NCI-H446 treated with DMSO at 0.1 percent for 48 hours (cell line): ENCODE measurements at regions not wholly inside any gene's neighbourhood (a gene's known extent, or its start where the extent isn't known, plus 50 kb on each side); places are given as distances from the start of the nearest gene placed in this dataset.
"Not testable (repeated sequence)": the region's sequence is repeated elsewhere in the genome, so short reads cannot be mapped to it uniquely, and the experiment has no call there.

ENCODE experiments used
- DNase-seq: peaks from one replicate; lab custom pipeline; 2025; lab: John Stamatoyannopoulos, UW

GRCh38 chr4:120636120-120636630 is 286.4 kb downstream of the PRDM5 start:
- DNase-seq = no peak

- DNase-seq = no peak
These were observed 288.7 kb downstream of the PRDM5 start for GRCh38 chr4:120633810-120634209.

- no peak for DNase-seq
These were observed 292.1 kb downstream of the PRDM5 start for GRCh38 chr4:120630427-120630826.

GRCh38 chr4:120629546-120630108 is 292.9 kb downstream of the PRDM5 start:
- no peak for DNase-seq

- no peak for DNase-seq
These were observed 299.9 kb downstream of the PRDM5 start for GRCh38 chr4:120622601-120623000.

- DNase-seq = no peak
These were observed 305.4 kb downstream of the PRDM5 start for GRCh38 chr4:120617171-120617570.

GRCh38 chr4:120616041-120616440 is 306.5 kb downstream of the PRDM5 start:
- DNase-seq = no peak

- DNase-seq = no peak
These were observed 308.7 kb downstream of the PRDM5 start for GRCh38 chr4:120613778-120614177.

- DNase-seq = no peak
These were observed 311.4 kb downstream of the PRDM5 start for GRCh38 chr4:120611092-120611491.

GRCh38 chr4:120591038-120591437 is 331.5 kb downstream of the PRDM5 start:
- no peak for DNase-seq

- no peak for DNase-seq
These were observed 332.7 kb downstream of the PRDM5 start for GRCh38 chr4:120589787-120590186.

- DNase-seq = no peak
These were observed 353.8 kb downstream of the PRDM5 start for GRCh38 chr4:120568731-120569130.

- DNase-seq = no peak
These were observed 360.9 kb downstream of the PRDM5 start for GRCh38 chr4:120561648-120562047.

- no peak for DNase-seq
These were observed 365.2 kb downstream of the PRDM5 start for GRCh38 chr4:120557372-120557771.

GRCh38 chr4:120555058-120555457 is 367.5 kb downstream of the PRDM5 start:
- DNase-seq = no peak

GRCh38 chr4:120554086-120554485 is 368.4 kb downstream of the PRDM5 start:
- DNase-seq = no peak

- DNase-seq = not testable (repeated sequence)
These were observed 371.8 kb downstream of the PRDM5 start for GRCh38 chr4:120550624-120551220.

GRCh38 chr4:120549011-120549570 is 373.4 kb downstream of the PRDM5 start:
- DNase-seq = no peak

GRCh38 chr4:120545391-120545790 is 377.1 kb downstream of the PRDM5 start:
- no peak for DNase-seq

GRCh38 chr4:120544838-120545237 is 377.7 kb downstream of the PRDM5 start:
- DNase-seq = no peak

- DNase-seq = no peak
These were observed 381.9 kb downstream of the PRDM5 start for GRCh38 chr4:120540625-120541024.

GRCh38 chr4:120536884-120537283 is 385.6 kb downstream of the PRDM5 start:
- no peak for DNase-seq

GRCh38 chr4:120528428-120528827 is 394.1 kb downstream of the PRDM5 start:
- no peak for DNase-seq

GRCh38 chr4:120526033-120526432 is 396.5 kb downstream of the PRDM5 start:
- no peak for DNase-seq
